Thymus (tissue), 11 donors: ENCODE measurements at regions not wholly inside any gene's neighbourhood (a gene's known extent, or its start where the extent isn't known, plus 50 kb on each side); places are given as distances from the start of the nearest gene placed in this dataset.
A peak's percentile ranks its signal among the peaks of the same experiment; 100 is the strongest.
"Not testable (repeated sequence)": the region's sequence is repeated elsewhere in the genome, so short reads cannot be mapped to it uniquely, and the experiment has no call there.

Experiments used
- DNase-seq, 9 donors: peaks; one replicate each; pipeline ENCODE4 v3.0.0-alpha.2; 2013; ENCODE audit warnings: low spot score in 9 of 9, low read depth in 6 of 9, missing footprints in 1 of 9
- H3K27ac ChIP-seq, 2 donors: one replicate each; pipeline ENCODE4 v1.5.1; 2013; ENCODE audit warnings: control low read depth in 1 of 2, low read depth in 1 of 2, low read length in 1 of 2, mild to moderate bottlenecking in 1 of 2, moderate library complexity in 1 of 2
- H3K27me3 ChIP-seq, 2 donors: one replicate each; pipeline ENCODE4 v1.5.1; 2013; ENCODE audit warnings: low read length in 1 of 2; ENCODE audit not compliant: control insufficient read depth in 2 of 2, insufficient read depth in 1 of 2
- H3K36me3 ChIP-seq, 2 donors: one replicate each; pipeline ENCODE4 v1.5.1; 2013; ENCODE audit warnings: low read length in 1 of 2, mild to moderate bottlenecking in 1 of 2, moderate library complexity in 1 of 2; ENCODE audit not compliant: control insufficient read depth in 2 of 2, insufficient read depth in 2 of 2
- H3K4me1 ChIP-seq, 2 donors: one replicate each; pipeline ENCODE4 v1.5.1; 2013; ENCODE audit warnings: low read length in 2 of 2; ENCODE audit not compliant: control insufficient read depth in 2 of 2, insufficient read depth in 2 of 2
- H3K4me3 ChIP-seq, 2 donors: one replicate each; pipeline ENCODE4 v1.5.1; 2013; ENCODE audit warnings: low read length in 2 of 2, control low read depth in 1 of 2, mild to moderate bottlenecking in 1 of 2
- H3K9me3 ChIP-seq, 2 donors: one replicate each; pipeline ENCODE4 v1.5.1; 2013; ENCODE audit warnings: low read length in 1 of 2, mild to moderate bottlenecking in 1 of 2; ENCODE audit not compliant: control insufficient read depth in 2 of 2, insufficient read depth in 1 of 2
- WGBS: extraction: QIAGEN DNeasy Blood & Tissue Kit; methylation state at CpG from one replicate; pipeline ENCODE4 v1.1.7; 2013; 5-methylcytosine and 5-hydroxymethylcytosine counted together
- donor health status: healthy.

DNA sequence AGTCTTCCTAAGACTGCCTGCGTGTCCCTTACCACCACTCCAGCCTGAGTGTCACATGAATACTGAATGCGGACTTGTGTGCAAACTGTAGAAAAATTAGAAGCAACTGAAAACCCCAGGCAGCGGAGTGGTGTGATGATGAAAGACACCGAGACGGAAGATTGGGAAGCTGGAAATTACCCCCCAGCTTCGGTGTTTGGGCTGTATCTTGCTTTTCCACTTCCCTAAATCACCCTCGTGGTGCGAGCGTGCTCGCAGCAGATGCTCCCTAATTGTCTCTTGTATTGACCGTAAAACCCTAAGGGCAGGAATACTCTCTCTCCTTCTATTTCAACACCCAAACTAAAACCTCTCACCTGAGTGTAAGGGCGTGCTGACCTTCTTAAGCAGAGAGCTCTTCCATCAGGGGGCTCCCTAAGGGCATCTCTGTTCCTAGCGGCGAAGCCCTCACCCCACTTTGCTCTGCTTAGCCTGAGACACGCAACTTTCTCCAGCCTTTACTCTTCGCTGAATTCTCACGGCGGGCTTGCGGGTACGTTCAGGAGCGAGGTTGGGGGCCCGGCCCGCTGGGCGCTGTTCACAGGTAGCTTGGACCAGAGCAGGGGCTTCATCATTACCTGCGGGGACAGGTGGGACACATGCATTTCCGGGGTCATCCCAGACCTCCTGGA, 62.4 kb downstream of the CRYBB2 start:
- DNase-seq: no peak
- no peaks in the 10 kb centered on the region for H3K36me3 ChIP-seq
- H3K4me1 ChIP-seq: no peaks in the 10 kb centered on the region
- no peaks in the 10 kb centered on the region for H3K9me3 ChIP-seq
- WGBS: 14% methylated on average over 26 of the region's 26 CpGs
- H3K4me3 ChIP-seq: peak overlapping the region in 1 of 2 donors; percentile 24
- no peak overlapping the region for H3K27ac ChIP-seq
- H3K27me3 ChIP-seq: peaks cover 36 to 47% of the 10 kb centered on the region in 2 donors

DNA sequence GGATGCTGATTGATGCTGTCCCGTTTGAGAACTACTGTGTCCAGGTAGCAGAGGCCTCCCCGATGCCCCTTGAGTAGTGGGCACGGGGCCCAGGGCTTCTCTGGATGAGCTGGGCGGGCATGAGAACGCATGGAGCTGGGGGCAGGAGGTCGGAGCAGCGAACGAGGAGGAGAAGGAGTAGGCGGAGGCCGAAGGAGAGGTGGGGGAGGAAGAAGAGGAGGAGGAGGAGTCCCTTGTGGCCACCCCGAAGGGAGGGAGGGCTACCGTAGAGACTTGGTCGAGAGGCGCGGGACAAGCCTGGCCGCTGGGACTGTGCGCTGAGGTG, 62.9 kb downstream of the CRYBB2 start:
- Histone ChIP-seq H3K4me1 (no peaks in the 10 kb centered on the region), H3K9me3 (no peaks in the 10 kb centered on the region), H3K27me3 (peaks cover 36 to 47% of the 10 kb centered on the region in 2 donors), H3K27ac (no peak overlapping the region), H3K36me3 (no peaks in the 10 kb centered on the region), H3K4me3 (peak overlapping the region in 1 of 2 donors; percentile 24)
- DNase-seq: no peak
- WGBS: 4% methylated on average over 17 of the region's 17 CpGs

DNA sequence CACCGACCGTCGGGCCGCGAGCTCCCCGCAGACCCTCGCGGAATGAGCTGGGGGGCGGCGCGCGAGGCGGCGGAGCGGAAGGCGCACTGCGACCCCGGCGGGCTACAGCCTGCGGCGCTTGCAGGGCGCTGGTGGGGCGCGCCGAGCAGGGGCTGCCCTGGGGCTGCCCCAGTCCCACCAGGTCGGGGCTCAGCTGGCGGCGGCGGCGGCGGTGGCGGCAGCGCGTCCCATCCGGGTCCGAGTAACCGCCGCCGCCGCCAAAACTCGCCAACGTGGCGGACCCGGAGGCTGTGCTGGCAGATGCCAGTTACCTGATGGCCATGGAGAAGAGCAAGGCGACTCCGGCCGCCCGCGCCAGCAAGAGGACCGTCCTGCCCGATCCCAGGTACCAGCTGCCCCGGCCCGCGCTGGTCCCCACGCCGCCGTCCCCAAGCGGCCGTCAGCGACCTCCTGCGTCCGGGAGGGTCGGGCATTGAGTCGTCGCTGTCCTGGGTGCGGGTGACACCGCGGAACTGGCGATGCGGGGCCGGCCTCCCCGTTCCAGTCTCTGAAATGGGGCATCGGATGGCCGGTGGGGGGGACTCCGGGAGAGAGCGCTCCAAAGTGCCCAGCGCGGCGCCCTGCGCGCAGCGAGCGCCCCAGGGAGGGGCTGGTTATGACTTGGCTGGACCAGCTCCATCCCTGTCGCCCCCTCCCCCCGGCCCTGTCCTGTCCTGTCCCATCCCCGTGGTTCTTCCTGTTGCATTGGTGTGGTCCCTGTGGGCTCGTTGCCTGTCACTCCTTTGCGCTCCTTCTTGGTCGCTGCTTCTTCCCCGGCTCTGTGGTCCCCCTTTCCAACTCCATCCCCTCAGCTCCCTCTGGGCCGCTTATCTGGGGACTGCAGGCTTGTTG, 63.5 kb downstream of the CRYBB2 start:
- DNase-seq: no peak
- peak overlapping the region in 1 of 2 donors; percentile 24 for H3K4me3 ChIP-seq

DNA sequence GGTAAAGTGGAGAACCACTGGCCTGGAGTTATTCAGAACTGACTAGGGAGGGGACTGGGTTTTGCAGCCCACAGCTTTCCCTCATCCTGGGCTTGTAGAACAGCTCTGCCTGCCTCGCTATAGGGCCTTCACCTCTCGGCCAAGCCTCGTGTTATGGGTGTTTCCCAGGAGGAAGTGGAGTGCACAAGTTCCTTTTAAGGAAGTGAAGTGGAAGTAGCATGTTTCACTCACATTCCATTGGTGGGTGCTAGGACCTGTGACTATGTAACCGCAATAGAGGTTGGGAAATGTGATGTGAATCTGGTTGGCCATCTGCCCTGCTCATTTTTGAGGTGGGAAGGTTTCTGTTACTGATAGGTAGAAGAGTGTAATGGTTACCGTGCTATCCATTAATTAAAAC, 69.0 kb downstream of the CRYBB2 start:
- not testable (repeated sequence) for H3K9me3 ChIP-seq, H3K27ac ChIP-seq, H3K4me1 ChIP-seq, H3K36me3 ChIP-seq, H3K4me3 ChIP-seq, DNase-seq
- peaks cover 10 to 14% of the 10 kb centered on the region in 2 donors for H3K27me3 ChIP-seq
- WGBS: 71% methylated on average over 5 of the region's 5 CpGs

More for the DNA sequence above, 63.5 kb downstream of the CRYBB2 start:
- 3% methylated on average over 90 of the region's 91 CpGs for WGBS
- Histone ChIP-seq H3K36me3 (no peaks in the 10 kb centered on the region), H3K27me3 (peaks cover 36 to 47% of the 10 kb centered on the region in 2 donors), H3K9me3 (no peaks in the 10 kb centered on the region), H3K4me1 (no peaks in the 10 kb centered on the region), H3K27ac (no peak overlapping the region)

DNA sequence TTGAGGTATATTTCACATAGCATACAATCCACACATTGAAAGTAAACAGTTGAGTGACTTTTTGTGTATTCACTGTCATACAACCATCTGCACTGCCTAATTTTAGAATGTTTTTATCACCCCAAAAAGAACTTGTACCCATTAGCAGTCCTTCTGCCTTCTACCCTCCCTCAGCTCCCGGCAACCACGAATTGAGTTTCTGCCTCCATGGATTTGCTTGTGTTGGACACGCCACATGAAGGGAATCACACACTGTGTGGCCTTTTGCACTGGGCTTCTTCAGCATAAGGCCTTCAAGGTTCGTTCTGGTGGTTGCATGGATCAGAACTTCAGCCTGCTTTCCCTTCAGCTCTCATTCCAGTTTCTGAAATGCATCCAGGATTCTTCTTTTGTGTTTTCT, 82.5 kb downstream of the CRYBB2 start:
- H3K4me1 ChIP-seq, H3K36me3 ChIP-seq, H3K4me3 ChIP-seq, H3K9me3 ChIP-seq, H3K27ac ChIP-seq, H3K27me3 ChIP-seq, DNase-seq: not testable (repeated sequence)
- WGBS: 84% methylated on average over 4 of the region's 4 CpGs

DNA sequence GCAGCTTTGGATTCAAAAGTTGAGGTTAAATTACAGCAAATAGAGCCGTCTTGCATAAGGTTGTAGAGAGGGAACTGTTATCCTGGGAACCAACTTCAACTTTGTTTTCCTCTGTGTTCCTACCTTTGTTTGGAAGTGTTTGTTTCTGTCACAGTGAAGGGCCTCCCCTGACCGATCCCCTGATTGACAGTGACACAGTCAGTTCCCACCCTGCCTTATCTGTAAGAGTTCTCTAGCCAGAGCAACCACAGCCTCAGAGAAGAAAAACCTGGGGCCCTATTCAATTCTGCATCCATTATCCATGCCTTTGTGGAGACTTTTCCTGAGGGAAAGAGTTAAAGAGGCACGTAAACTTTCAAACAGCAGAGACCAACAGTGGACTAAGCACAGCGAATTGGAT, 90.1 kb downstream of the CRYBB2 start:
- 48% methylated on average over 1 of the region's 4 CpGs for WGBS

DNA sequence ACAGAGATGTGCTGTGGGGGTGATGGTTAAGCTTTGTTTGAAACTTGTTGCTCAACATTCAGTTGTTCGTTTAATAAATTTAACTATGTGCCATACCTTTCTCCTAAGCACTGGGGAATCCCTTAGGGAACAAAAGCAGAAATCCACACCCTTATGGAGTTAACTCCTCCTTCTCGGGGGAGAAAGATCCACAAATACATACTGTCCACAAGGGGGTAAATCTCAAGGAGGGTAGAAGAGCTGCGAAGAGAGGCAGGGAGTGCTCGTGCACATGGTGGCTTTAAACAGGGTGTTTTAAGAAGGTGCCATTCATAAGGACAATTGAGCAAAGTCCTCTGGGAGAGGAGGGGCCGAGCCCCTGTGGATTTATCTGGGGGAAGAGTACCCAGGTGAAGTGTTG, 92.5 kb downstream of the CRYBB2 start:
- not testable (repeated sequence) for H3K27ac ChIP-seq, H3K9me3 ChIP-seq

More for the DNA sequence above, 90.1 kb downstream of the CRYBB2 start:
- not testable (repeated sequence) for H3K27ac ChIP-seq, H3K27me3 ChIP-seq, H3K9me3 ChIP-seq, H3K4me3 ChIP-seq, H3K36me3 ChIP-seq, H3K4me1 ChIP-seq, DNase-seq

DNA sequence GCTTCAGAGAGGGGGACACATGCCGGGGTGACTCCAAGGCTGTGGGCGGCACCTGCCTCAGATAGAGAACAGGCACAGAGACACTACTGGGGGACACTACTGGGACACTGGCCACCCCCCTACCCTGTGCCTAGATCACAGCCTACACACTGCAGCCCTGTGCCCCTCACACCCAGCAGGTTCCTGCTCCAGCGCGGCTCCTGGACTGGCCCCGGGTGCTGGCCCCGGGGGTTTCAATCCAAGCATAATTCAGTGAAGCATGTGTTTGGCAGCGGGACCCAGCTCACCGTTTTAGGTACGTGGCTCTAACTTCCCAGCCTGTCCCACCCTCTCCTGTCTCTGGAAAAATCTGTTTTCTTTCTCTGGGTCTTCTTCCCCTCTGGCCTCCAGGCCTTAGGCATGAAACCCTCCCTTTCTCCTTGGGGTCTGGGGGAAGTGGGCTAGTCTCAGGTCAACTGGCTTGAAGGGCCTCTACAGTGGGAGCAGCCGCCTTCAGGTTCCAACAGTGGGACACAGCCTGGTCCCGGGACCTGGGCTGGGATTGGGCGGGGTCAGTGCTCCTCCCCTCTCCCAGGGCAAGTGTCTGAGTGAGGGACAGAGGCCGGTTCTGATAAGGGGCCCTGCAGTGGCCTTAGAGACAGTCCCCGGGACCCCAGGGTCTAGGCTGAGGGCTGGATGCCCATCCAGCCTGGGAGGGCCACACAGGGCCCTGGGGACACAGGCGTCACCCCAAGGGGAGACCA, 98.8 kb downstream of the CRYBB2 start:
- Histone ChIP-seq H3K9me3 (no peaks in the 10 kb centered on the region), H3K4me3 (no peak overlapping the region), H3K27me3 (no peaks in the 10 kb centered on the region), H3K36me3 (no peaks in the 10 kb centered on the region), H3K27ac (no peak overlapping the region), H3K4me1 (no peaks in the 10 kb centered on the region)
- no peak for DNase-seq
- WGBS: 93% methylated on average over 15 of the region's 15 CpGs

More for the DNA sequence above, 92.5 kb downstream of the CRYBB2 start:
- H3K4me1 ChIP-seq, H3K36me3 ChIP-seq, H3K4me3 ChIP-seq, H3K27me3 ChIP-seq, DNase-seq: not testable (repeated sequence)
- WGBS: 89% methylated on average over 2 of the region's 5 CpGs
